ENCODE measurements at regions not wholly inside any gene's neighbourhood (a gene's known extent, or its start where the extent isn't known, plus 50 kb on each side); places are given as distances from the start of the nearest gene placed in this dataset.
"Not testable (repeated sequence)": the region's sequence is repeated elsewhere in the genome, so short reads cannot be mapped to it uniquely, and the experiment has no call there.

DNA sequence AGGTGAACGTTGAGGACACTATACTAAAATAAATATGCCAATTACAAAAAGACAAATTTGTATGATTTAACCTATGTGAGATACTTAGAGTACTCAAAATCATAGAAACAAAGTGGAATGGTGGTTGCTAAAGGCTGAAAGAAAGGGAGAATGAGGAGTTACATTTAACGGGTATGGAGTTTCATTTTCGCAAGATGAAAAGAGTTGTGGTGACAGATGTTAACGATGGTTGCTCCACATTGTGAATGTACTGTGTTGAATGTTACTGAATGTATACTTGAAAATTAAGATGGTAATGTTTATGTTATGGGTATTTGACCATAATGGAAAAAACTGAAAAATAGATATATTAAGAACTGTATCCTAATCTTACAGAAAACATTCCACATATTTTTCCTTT, 51.3 kb upstream of the MOCS2 start:
- DNase-seq = no peak

GRCh38 chr5:53161876-53162275, 52.3 kb upstream of the MOCS2 start:
- DNase-seq = no peak

GRCh38 chr5:53164478-53165165, 55.1 kb upstream of the MOCS2 start:
- no peak for DNase-seq

DNA sequence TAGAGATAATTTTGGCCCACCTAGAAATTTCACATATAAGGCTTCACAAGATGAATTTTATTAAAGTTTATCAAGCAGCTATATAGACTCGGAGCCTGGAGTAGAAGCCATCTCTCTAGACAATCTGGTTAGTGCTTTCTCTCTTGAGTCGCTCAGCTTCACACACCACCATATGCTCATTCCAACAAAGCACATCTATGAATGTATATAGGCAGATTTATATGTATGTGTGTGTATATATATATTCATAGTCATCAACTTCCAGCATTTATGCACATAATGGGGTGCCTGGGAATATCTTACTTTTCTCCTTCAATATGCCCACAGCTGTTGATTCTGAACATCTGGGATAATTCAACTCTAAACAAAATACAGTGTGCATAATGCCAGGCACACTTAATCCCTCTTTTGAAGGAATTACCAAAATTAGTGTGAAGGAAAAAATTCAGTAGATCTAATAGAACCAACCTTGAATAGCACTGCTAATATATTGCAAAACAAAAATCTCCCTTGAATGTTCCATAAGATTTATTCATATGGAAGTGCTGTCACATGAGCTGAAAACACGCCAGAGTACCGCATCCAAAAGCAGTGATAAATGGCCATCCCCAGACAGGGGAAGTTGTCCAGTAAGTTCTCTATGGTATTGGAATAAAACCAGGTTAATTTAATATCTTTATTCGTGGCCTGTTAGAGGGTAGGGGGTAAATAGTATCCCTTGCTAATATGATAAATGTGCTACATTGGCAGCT, 56.0 kb upstream of the MOCS2 start:
- no peak for DNase-seq

- DNase-seq = no peak
These were observed 56.6 kb upstream of the MOCS2 start for GRCh38 chr5:53166183-53166495.

- no peak for DNase-seq
These were observed 58.3 kb upstream of the MOCS2 start for GRCh38 chr5:53167836-53168235.

GRCh38 chr5:53169933-53170332, 60.4 kb upstream of the MOCS2 start:
- DNase-seq = no peak

GRCh38 chr5:53170746-53171349, 61.3 kb upstream of the MOCS2 start:
- no peak for DNase-seq

GRCh38 chr5:53172073-53172472, 62.5 kb upstream of the MOCS2 start:
- DNase-seq = not testable (repeated sequence)

GRCh38 chr5:53172630-53173029, 63.1 kb upstream of the MOCS2 start:
- DNase-seq = no peak

DNA sequence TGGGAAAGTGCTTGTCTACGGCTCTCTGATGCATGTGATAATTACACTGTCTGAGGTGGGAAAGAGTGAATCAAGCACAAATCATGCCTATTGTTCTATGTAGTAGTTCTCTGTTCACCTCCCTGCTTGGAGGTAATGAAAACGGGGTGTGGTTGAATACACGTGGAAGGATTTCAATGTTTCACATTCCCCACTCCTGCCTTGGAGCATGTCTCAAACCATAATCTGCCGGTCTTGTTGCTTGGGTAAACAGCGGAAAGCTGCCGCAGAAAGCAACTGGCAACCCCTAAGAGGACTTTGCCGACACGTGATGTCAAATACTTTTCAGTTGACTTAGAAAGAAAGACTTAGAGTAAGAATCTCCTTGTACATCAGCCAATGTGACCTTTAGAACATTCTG, 63.5 kb upstream of the MOCS2 start:
- DNase-seq = no peak

GRCh38 chr5:53178830-53179229, 69.3 kb upstream of the MOCS2 start:
- no peak for DNase-seq

GRCh38 chr5:53179691-53180090, 70.1 kb upstream of the MOCS2 start:
- no peak for DNase-seq

DNA sequence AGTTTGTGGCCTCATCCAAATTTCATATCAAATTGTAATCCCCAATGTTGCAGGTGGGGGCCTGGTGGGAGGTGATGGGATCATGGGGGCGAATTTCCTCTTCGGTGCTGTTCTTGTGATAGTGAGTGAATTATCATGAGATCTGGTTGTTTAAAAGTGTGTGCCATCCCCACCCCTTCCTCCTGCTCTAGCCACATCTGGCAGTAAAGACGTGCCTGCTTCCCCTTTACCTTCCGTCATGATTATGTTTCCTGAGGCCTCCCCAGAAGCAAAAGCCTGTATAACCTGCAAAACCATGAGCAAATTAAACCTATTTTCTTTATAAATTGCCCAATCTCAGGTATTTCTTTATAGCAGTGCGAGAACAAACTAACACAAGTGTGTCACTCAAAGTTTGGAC, 71.0 kb upstream of the MOCS2 start:
- no peak for DNase-seq

GRCh38 chr5:53180991-53181390, 71.4 kb upstream of the MOCS2 start:
- DNase-seq = no peak

GRCh38 chr5:53183880-53184279, 74.3 kb upstream of the MOCS2 start:
- DNase-seq = no peak

DNA sequence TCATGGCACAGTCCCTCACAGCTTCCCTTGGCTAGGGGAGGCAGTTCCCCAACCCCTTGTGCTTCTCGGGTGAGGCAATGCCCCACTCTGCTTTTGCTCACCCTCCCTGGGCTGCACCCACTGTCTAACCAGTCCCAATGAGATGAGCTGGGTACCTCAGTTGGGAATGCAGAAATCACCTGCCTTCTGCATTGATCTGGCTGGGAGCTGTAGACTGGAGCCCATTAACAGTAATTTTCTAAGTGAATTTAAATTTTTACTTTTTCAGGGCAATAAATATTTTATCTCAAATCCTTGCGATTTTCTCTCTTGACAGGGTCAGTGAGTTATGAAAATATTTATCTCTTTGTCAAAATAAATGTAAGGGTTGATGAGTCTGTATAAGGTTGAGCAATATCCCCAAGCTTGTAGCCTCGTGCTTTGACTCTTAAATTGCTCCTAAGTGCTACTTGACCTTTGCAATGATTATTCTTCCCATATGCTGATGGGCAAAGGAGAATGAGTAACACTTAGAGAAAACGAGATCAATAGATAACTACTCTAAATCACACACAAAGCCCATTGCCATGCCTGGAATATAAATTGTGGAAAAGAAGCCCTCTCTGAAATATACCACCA, 82.1 kb upstream of the MOCS2 start:
- DNase-seq = no peak

DNA sequence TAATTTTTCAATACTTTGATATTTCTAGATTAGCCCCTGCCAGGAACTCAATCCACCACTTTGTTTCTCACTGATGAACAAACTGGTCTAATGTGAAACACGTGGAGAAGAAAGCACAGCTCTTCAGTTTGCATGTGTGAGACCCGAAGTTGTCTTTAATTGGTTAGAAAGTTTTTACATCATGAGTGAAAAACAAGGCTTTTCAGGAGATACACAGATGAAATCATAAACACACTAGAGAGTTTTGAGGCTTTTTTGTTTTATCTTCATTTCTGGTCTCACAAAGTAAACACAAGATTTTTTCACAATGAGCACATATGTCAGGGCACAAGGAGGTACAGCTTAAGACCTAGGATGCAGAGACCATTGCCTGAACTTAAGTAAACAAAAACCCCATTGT, 84.5 kb upstream of the MOCS2 start:
- no peak for DNase-seq

DNA sequence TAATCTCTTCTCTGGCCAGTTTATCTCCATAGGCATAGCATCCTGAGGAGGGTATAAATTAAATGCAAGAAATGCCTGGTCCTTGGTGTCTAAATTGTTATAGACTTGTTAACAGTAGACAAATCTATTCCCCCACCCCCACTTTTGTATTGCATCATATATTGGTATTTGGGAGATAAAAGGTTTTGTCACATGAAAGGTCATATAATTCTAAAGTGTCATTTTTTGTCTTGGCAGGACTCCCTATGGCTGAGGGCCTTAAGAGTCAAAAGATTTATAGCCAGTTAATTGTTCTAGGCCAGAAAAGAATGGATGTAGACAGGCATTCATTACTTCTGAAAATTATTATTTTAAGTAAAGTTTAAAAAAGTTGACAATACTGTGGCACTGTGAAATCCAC, 90.3 kb upstream of the MOCS2 start:
- DNase-seq = no peak

- DNase-seq = no peak
These were observed 90.7 kb upstream of the MOCS2 start for GRCh38 chr5:53200306-53200705.

DNA sequence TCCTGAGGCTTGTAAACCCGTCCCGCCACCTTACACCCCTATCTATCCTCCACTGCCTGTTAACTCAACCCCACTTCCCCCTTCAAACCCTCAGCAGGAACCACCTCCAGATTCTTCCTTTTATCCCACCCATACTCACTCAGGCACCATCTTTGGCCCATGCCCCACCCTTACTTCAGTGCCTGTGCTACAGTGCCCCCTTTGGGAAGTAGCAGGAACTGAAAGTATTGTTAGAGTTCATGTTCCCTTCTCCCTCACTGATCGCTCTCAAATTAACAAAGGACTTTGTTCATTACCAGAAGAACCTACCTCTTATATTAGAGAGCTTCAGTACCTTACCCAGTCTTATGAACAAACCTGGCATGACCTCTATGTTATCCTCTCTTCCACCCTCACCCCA, 92.2 kb upstream of the MOCS2 start:
- DNase-seq = no peak

GRCh38 chr5:53206562-53206961, 97.0 kb upstream of the MOCS2 start:
- DNase-seq = no peak

- DNase-seq = no peak
These were observed 102.2 kb upstream of the MOCS2 start for GRCh38 chr5:53211799-53212198.

DNA sequence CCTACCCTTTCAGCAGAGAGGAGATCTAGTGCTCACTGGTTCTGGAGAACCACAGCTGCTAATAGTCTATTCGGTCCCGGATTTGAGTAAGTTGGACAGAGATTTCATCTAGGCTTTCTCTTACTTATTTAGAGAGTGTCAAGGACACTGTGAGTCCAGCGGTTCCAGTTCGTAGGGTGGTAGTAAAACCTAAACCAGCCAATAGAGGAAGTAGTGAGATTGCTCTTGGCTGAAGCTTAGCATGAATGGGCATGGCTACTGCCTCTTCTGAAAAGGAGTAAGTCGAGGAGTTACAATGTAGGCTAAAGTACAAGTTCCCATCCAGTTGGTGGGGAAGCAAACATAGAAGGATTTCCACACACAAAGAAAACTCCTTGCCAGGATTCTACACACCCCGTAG, 109.6 kb upstream of the MOCS2 start:
- DNase-seq = no peak

Measured in SHP77 treated with DMSO at 0.1 percent for 48 hours (cell line).